PFSK-1 (cell line): ENCODE measurements at regions not wholly inside any gene's neighbourhood (a gene's known extent, or its start where the extent isn't known, plus 50 kb on each side); places are given as distances from the start of the nearest gene placed in this dataset.

Experiments
- FOXP2 ChIP-seq: optimal IDR thresholded peaks from 2 replicates; pipeline ENCODE3; 2011; ENCODE audit warnings: borderline replicate concordance, control low read depth, inconsistent platforms; ENCODE audit not compliant: insufficient read depth; ENCODE audit errors: extremely low read length, extremely low read depth
- POLR2AphosphoS5 ChIP-seq: IDR thresholded peaks from 2 replicates; pipeline ENCODE4 v1.6.1; 2012; ENCODE audit warnings: low read depth, mild to moderate bottlenecking, control low read depth, low read length, moderate library complexity
- SIN3A ChIP-seq: IDR thresholded peaks from 2 replicates; pipeline ENCODE4 v1.6.1; 2012; ENCODE audit warnings: mild to moderate bottlenecking, low read length, moderate library complexity, borderline replicate concordance; ENCODE audit not compliant: insufficient read depth
- TAF1 ChIP-seq: IDR thresholded peaks from 2 replicates; pipeline ENCODE4 v1.6.1; 2012; ENCODE audit warnings: low read length, control low read depth, borderline replicate concordance; ENCODE audit not compliant: insufficient read depth
- TF ChIP-seq, protein P1 (sequence below), 2 experiments: IDR thresholded peaks; 2 replicates each; pipeline versions ENCODE4 v1.6.1 to v1.8.0; 2011 to 2012; ENCODE audit warnings: low read depth in 2 of 2, low read length in 2 of 2, control low read depth in 1 of 2, inconsistent platforms in 1 of 2, mild to moderate bottlenecking in 1 of 2, moderate library complexity in 1 of 2; ENCODE audit not compliant: insufficient read depth in 1 of 2

DNA sequence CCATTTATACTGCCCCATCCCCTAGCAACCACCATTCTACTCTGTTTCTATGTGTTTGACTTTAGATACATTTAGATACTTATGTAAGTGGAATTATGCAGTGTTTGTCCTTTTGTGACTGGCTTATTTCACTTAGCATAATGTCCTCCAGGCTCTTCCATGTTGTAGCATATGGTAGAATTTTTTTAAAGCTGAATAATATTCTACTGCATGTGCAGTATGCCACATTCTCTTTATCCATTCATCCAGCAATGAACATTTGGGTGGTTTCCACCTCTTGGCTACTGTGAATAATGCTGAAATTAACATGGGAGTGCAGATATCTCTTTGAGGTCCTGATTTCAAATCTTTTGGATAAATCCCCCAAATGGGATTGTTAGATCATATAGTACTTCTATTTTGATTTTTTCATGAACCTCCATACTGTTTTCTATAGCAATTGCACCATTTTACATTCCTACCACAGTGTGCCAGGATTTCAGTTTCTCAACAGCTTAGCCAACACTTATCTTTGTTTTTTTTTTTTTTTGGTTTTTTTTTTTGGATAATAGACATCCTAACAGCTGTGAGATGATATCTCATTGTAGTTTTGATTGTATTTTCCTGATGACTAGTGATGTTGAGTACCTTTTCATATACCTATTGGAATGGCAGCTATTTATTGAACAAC, 105.9 kb upstream of the LNX1 start:
- no peak for TF ChIP-seq FOXP2
- TF ChIP-seq TAF1 = no peak
- no peak for TF ChIP-seq POLR2AphosphoS5
- TF ChIP-seq, protein P1, sequence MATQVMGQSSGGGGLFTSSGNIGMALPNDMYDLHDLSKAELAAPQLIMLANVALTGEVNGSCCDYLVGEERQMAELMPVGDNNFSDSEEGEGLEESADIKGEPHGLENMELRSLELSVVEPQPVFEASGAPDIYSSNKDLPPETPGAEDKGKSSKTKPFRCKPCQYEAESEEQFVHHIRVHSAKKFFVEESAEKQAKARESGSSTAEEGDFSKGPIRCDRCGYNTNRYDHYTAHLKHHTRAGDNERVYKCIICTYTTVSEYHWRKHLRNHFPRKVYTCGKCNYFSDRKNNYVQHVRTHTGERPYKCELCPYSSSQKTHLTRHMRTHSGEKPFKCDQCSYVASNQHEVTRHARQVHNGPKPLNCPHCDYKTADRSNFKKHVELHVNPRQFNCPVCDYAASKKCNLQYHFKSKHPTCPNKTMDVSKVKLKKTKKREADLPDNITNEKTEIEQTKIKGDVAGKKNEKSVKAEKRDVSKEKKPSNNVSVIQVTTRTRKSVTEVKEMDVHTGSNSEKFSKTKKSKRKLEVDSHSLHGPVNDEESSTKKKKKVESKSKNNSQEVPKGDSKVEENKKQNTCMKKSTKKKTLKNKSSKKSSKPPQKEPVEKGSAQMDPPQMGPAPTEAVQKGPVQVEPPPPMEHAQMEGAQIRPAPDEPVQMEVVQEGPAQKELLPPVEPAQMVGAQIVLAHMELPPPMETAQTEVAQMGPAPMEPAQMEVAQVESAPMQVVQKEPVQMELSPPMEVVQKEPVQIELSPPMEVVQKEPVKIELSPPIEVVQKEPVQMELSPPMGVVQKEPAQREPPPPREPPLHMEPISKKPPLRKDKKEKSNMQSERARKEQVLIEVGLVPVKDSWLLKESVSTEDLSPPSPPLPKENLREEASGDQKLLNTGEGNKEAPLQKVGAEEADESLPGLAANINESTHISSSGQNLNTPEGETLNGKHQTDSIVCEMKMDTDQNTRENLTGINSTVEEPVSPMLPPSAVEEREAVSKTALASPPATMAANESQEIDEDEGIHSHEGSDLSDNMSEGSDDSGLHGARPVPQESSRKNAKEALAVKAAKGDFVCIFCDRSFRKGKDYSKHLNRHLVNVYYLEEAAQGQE (IDR thresholded peaks at IDR 0.05; ENCODE audit: insufficient read depth in 1 of 2, low read depth in 2 of 2, low read length in 2 of 2) = no peak
- no peak for TF ChIP-seq SIN3A

- TF ChIP-seq POLR2AphosphoS5 (no peak), SIN3A (no peak), FOXP2 (no peak), TAF1 (no peak)
- TF ChIP-seq, protein P1 (IDR thresholded peaks at IDR 0.05; ENCODE audit: insufficient read depth in 1 of 2, low read depth in 2 of 2, low read length in 2 of 2) = no peak
Observed at GRCh38 chr4:53695540-53696463, 104.5 kb upstream of the LNX1 start.

GRCh38 chr4:53694666-53695065, 103.4 kb upstream of the LNX1 start:
- no peak for TF ChIP-seq POLR2AphosphoS5
- no peak for TF ChIP-seq TAF1
- TF ChIP-seq FOXP2 = no peak

DNA sequence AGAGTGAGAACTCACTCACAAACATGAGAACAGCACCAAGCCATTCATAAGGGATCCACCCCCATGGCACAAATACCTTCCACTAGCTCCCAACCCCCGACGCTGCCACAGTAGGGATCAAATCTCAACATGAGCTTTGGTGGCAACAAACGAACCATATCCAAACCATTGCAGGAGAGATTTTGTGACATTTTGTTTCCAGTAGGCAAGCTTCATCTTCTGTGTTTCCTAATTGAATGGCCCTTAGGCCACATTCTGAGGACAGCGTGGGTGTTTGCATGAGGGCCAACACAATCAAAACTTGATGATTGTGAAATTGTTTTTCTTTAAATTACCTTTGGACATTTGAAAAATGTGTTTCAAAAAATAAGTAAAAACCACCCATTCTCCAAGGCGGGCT, 102.6 kb upstream of the LNX1 start:
- TF ChIP-seq FOXP2 (no peak), TAF1 (no peak), POLR2AphosphoS5 (no peak), SIN3A (no peak)
- TF ChIP-seq, protein P1 (IDR thresholded peaks at IDR 0.05; ENCODE audit: insufficient read depth in 1 of 2, low read depth in 2 of 2, low read length in 2 of 2) = no peak

- TF ChIP-seq, protein P1 (IDR thresholded peaks at IDR 0.05; ENCODE audit: insufficient read depth in 1 of 2, low read depth in 2 of 2, low read length in 2 of 2) = no peak
- TF ChIP-seq POLR2AphosphoS5 (no peak), SIN3A (no peak), FOXP2 (no peak), TAF1 (no peak)
Observed at GRCh38 chr4:53693408-53693807, 102.1 kb upstream of the LNX1 start.
